ENCODE measurements at regions not wholly inside any gene's neighbourhood (a gene's known extent, or its start where the extent isn't known, plus 50 kb on each side); places are given as distances from the start of the nearest gene placed in this dataset.

DNA sequence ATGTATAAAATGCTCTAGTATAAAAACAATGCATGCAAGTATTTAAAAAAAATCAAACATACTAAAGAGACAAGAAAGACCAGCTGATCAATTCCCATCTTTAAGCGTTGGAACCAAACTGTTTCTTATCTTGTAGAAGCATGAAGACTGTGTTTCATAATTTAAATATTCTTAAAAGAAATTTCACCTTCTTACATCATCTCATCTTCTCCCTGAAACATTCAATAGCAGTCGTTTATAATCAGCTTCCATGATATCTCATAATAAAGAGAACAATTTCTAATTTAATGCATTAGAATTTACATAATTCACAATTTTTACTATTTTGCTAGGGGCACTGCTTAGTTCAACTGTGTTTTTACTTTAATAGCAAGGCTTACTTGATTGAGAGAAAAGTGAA lies 468.1 kb upstream of the MARCKS start:
- Mint-ChIP-seq H3K4me1 (no peaks in the 10 kb centered on the region), H3K4me3 (no peak overlapping the region), H3K27me3 (no peaks in the 10 kb centered on the region), H3K36me3 (ENCODE audit: low read depth) (no peaks in the 10 kb centered on the region), H3K9me3 (no peaks in the 10 kb centered on the region), H3K27ac (no peak overlapping the region)
- ChIA-PET CTCF (no interaction called here), POLR2A (no interaction called here)
- no peak for DNase-seq

GRCh38 chr6:113392551-113393055 lies 464.5 kb upstream of the MARCKS start:
- H3K4me1 Mint-ChIP-seq = no peaks in the 10 kb centered on the region
- no peaks in the 10 kb centered on the region for H3K27me3 Mint-ChIP-seq
- no peak overlapping the region for H3K27ac Mint-ChIP-seq
- no peak overlapping the region for H3K4me3 Mint-ChIP-seq
- ChIA-PET POLR2A (no interaction called here), CTCF (no interaction called here)
- DNase-seq = no peak
- H3K9me3 Mint-ChIP-seq = no peaks in the 10 kb centered on the region
- no peaks in the 10 kb centered on the region for H3K36me3 Mint-ChIP-seq (ENCODE audit: low read depth)

- H3K27me3 Mint-ChIP-seq = no peaks in the 10 kb centered on the region
- no peaks in the 10 kb centered on the region for H3K36me3 Mint-ChIP-seq (ENCODE audit: low read depth)
- no peak overlapping the region for H3K4me3 Mint-ChIP-seq
- ChIA-PET CTCF (no interaction called here), POLR2A (no interaction called here)
- DNase-seq = no peak
- H3K27ac Mint-ChIP-seq = no peak overlapping the region
- H3K4me1 Mint-ChIP-seq = no peaks in the 10 kb centered on the region
- no peaks in the 10 kb centered on the region for H3K9me3 Mint-ChIP-seq
Measured at GRCh38 chr6:113394216-113394615, 462.9 kb upstream of the MARCKS start.

GRCh38 chr6:113394729-113395128 lies 462.4 kb upstream of the MARCKS start:
- H3K4me3 Mint-ChIP-seq = no peak overlapping the region
- H3K27ac Mint-ChIP-seq = no peak overlapping the region
- no peaks in the 10 kb centered on the region for H3K4me1 Mint-ChIP-seq
- H3K27me3 Mint-ChIP-seq = no peaks in the 10 kb centered on the region
- no peak for DNase-seq
- H3K9me3 Mint-ChIP-seq = no peaks in the 10 kb centered on the region
- ChIA-PET POLR2A (no interaction called here), CTCF (no interaction called here)
- H3K36me3 Mint-ChIP-seq (ENCODE audit: low read depth) = no peaks in the 10 kb centered on the region

- H3K4me3 Mint-ChIP-seq = no peak overlapping the region
- ChIA-PET POLR2A (no interaction called here), CTCF (no interaction called here)
- H3K9me3 Mint-ChIP-seq = peaks cover 2% of the 10 kb centered on the region
- DNase-seq = no peak
- H3K4me1 Mint-ChIP-seq = no peaks in the 10 kb centered on the region
- H3K27me3 Mint-ChIP-seq = no peaks in the 10 kb centered on the region
- no peaks in the 10 kb centered on the region for H3K36me3 Mint-ChIP-seq (ENCODE audit: low read depth)
- H3K27ac Mint-ChIP-seq = no peak overlapping the region
Measured at GRCh38 chr6:113396730-113397129, 460.4 kb upstream of the MARCKS start.

DNA sequence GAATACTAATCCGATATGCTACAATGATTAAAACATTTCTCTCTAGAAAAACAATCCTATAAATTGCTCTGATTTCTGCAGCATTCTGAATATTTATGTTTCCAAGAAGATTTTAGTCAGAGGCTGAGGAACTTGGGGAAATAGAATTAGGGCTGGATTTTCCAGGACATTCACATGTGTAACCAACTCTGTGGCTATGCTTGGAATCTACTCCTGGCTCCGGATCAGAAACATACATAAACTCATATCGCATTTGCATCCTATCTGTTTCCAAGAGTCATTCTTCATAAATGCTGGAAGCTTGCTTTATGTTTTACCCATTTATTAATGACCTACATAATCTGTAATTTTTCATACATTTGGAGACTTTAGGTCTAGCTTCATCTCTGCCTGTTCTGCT lies 459.9 kb upstream of the MARCKS start:
- H3K4me3 Mint-ChIP-seq = no peak overlapping the region
- ChIA-PET CTCF (no interaction called here), POLR2A (no interaction called here)
- peaks cover 2% of the 10 kb centered on the region for H3K9me3 Mint-ChIP-seq
- H3K27ac Mint-ChIP-seq = no peak overlapping the region
- no peaks in the 10 kb centered on the region for H3K4me1 Mint-ChIP-seq
- no peaks in the 10 kb centered on the region for H3K36me3 Mint-ChIP-seq (ENCODE audit: low read depth)
- H3K27me3 Mint-ChIP-seq = no peaks in the 10 kb centered on the region
- no peak for DNase-seq

DNA sequence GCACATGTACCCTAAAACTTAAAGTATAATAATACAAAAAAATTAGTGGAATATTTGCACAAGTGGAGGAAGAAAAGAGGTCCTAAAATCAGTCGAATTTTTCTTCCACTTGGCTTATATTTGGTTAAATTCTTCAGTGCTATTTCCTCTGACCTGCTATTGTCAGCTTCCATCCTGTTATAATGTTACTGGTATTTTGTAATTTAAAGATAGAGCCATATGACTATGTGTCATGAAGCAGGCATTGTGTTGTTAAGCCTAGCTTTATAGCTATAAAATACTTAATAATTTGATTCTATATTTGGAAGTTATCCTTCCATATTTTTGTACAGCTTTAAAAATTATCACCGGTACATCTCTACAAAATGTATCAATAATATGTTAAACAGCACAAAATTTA lies 455.9 kb upstream of the MARCKS start:
- Mint-ChIP-seq H3K36me3 (ENCODE audit: low read depth) (no peaks in the 10 kb centered on the region), H3K4me3 (no peak overlapping the region), H3K27me3 (no peaks in the 10 kb centered on the region), H3K4me1 (no peaks in the 10 kb centered on the region), H3K9me3 (peaks cover 2% of the 10 kb centered on the region), H3K27ac (no peak overlapping the region)
- POLR2A ChIA-PET = no interaction called here
- no peak for DNase-seq
- CTCF ChIA-PET = no interaction called here

DNA sequence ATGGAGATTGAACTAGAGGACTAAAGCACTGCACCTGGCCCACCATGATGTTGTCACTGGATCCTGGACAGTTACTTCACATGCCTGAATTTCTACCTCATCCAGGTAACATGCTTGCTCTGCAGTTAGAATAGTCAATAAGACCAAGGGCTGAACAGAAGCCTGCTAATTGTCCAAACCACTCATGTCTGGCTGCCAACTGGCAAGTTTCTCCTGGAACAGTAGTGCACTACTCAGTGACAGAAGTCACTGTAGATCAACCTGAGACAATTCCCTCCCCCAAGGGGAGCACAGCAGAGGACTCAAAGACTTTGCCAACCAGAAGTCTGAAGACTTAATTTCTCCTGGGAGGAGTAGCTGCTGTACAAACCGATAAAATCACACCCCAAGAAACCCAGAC lies 454.6 kb upstream of the MARCKS start:
- Mint-ChIP-seq H3K9me3 (peaks cover 2% of the 10 kb centered on the region), H3K4me1 (no peaks in the 10 kb centered on the region), H3K27ac (no peak overlapping the region), H3K4me3 (no peak overlapping the region), H3K27me3 (no peaks in the 10 kb centered on the region), H3K36me3 (ENCODE audit: low read depth) (no peaks in the 10 kb centered on the region)
- POLR2A ChIA-PET = no interaction called here
- CTCF ChIA-PET = no interaction called here
- no peak for DNase-seq

DNA sequence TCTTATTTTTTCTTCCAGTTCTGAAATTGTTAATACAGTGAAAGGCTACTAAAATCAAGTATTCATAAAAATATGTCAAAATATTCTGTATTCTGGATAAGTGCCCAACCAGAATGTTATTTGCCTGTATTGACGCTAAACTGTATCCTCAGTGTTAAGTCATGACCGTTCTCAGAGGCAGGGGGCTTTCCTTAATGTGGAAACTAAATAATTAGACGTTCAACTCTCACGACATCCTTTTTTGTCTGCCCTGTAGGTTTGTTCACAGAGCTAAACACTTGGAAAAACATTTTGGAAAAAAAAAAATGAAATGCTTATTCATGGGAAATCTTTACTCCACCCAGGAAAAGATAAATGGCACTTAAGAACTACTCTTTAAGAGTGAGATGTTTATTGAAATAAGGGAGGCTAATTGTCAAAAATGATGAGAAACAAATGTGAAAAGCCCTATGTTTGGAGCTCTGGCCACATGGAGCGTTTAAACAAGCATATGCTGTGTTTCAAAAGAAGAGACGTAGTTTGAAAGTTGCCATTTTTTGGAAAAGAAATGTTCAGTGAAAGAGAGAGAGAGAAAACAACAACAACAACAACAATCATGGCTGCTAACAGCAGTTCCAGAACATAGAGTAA lies 453.1 kb upstream of the MARCKS start:
- Mint-ChIP-seq H3K27ac (no peak overlapping the region), H3K9me3 (peaks cover 2% of the 10 kb centered on the region), H3K4me1 (no peaks in the 10 kb centered on the region), H3K27me3 (no peaks in the 10 kb centered on the region), H3K36me3 (ENCODE audit: low read depth) (no peaks in the 10 kb centered on the region), H3K4me3 (no peak overlapping the region)
- ChIA-PET CTCF (no interaction called here), POLR2A (no interaction called here)
- no peak for DNase-seq

DNA sequence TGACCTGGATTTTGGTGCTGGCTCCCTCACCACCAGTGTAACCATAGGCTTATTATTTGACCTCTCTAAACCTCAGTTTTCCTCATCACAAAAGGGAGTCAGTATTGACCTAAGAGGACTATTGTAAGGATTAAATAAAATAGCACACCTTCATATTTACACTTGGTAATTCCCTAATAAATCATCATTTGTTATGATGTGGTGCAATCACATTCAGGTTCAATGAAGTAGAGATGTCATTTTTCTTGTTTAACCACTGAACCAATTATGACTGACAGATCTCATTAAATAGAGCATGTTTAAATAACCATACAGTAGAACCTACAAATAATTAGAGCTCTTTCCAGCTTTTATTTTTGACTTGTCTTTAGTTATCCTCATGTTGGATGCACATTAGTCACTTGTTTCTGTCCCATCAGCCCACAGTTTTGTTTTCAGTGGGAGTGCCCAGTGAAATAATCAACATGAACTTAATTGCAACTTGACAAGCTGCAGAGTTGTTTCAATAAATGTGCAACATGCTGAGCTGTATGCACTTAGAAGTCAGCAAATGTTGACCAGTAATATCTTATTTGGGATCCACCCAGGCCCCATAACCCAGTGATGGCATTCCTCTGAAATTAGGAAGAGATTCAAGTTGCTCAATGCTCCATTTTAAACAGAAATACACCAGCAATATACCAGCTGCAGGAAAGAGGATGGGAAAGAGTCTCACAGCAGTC lies 451.7 kb upstream of the MARCKS start:
- Mint-ChIP-seq H3K4me3 (no peak overlapping the region), H3K27ac (no peak overlapping the region), H3K36me3 (ENCODE audit: low read depth) (no peaks in the 10 kb centered on the region), H3K4me1 (no peaks in the 10 kb centered on the region), H3K27me3 (no peaks in the 10 kb centered on the region), H3K9me3 (no peaks in the 10 kb centered on the region)
- ChIA-PET POLR2A (no interaction called here), CTCF (no interaction called here)
- no peak for DNase-seq

- H3K27ac Mint-ChIP-seq = no peak overlapping the region
- no peak for DNase-seq
- H3K9me3 Mint-ChIP-seq = no peaks in the 10 kb centered on the region
- ChIA-PET POLR2A (no interaction called here), CTCF (no interaction called here)
- H3K4me3 Mint-ChIP-seq = no peak overlapping the region
- H3K27me3 Mint-ChIP-seq = no peaks in the 10 kb centered on the region
- no peaks in the 10 kb centered on the region for H3K4me1 Mint-ChIP-seq
- no peaks in the 10 kb centered on the region for H3K36me3 Mint-ChIP-seq (ENCODE audit: low read depth)
Measured at GRCh38 chr6:113406048-113406695, 451.0 kb upstream of the MARCKS start.

- Mint-ChIP-seq H3K4me1 (no peaks in the 10 kb centered on the region), H3K36me3 (ENCODE audit: low read depth) (no peaks in the 10 kb centered on the region), H3K27me3 (peaks cover 1% of the 10 kb centered on the region), H3K4me3 (no peak overlapping the region), H3K27ac (no peak overlapping the region), H3K9me3 (no peaks in the 10 kb centered on the region)
- POLR2A ChIA-PET = no interaction called here
- CTCF ChIA-PET = no interaction called here
- DNase-seq = no peak
Measured at GRCh38 chr6:113411011-113411410, 446.1 kb upstream of the MARCKS start.

- ChIA-PET POLR2A (no interaction called here), CTCF (no interaction called here)
- no peak for DNase-seq
- peaks cover 1% of the 10 kb centered on the region for H3K27me3 Mint-ChIP-seq
- H3K36me3 Mint-ChIP-seq (ENCODE audit: low read depth) = no peaks in the 10 kb centered on the region
- H3K4me3 Mint-ChIP-seq = no peak overlapping the region
- H3K4me1 Mint-ChIP-seq = no peaks in the 10 kb centered on the region
- no peaks in the 10 kb centered on the region for H3K9me3 Mint-ChIP-seq
- no peak overlapping the region for H3K27ac Mint-ChIP-seq
Measured at GRCh38 chr6:113412589-113413357, 444.4 kb upstream of the MARCKS start.
